ENCODE measurements at regions not wholly inside any gene's neighbourhood (a gene's known extent, or its start where the extent isn't known, plus 50 kb on each side); places are given as distances from the start of the nearest gene placed in this dataset.

- no peak overlapping the region for H3K4me3 ChIP-seq (ENCODE audit: low read depth, low read length)
- no peak for DNase-seq (ENCODE audit: low read depth)
- TF ChIP-seq, protein P1, sequence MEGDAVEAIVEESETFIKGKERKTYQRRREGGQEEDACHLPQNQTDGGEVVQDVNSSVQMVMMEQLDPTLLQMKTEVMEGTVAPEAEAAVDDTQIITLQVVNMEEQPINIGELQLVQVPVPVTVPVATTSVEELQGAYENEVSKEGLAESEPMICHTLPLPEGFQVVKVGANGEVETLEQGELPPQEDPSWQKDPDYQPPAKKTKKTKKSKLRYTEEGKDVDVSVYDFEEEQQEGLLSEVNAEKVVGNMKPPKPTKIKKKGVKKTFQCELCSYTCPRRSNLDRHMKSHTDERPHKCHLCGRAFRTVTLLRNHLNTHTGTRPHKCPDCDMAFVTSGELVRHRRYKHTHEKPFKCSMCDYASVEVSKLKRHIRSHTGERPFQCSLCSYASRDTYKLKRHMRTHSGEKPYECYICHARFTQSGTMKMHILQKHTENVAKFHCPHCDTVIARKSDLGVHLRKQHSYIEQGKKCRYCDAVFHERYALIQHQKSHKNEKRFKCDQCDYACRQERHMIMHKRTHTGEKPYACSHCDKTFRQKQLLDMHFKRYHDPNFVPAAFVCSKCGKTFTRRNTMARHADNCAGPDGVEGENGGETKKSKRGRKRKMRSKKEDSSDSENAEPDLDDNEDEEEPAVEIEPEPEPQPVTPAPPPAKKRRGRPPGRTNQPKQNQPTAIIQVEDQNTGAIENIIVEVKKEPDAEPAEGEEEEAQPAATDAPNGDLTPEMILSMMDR (IDR thresholded peaks at IDR 0.05; ENCODE audit: insufficient read depth, low read depth, low read length, missing control alignments) = no peak
These were observed 203.8 kb upstream of the FAM3C start for GRCh38 chr7:121599887-121600286.

DNA sequence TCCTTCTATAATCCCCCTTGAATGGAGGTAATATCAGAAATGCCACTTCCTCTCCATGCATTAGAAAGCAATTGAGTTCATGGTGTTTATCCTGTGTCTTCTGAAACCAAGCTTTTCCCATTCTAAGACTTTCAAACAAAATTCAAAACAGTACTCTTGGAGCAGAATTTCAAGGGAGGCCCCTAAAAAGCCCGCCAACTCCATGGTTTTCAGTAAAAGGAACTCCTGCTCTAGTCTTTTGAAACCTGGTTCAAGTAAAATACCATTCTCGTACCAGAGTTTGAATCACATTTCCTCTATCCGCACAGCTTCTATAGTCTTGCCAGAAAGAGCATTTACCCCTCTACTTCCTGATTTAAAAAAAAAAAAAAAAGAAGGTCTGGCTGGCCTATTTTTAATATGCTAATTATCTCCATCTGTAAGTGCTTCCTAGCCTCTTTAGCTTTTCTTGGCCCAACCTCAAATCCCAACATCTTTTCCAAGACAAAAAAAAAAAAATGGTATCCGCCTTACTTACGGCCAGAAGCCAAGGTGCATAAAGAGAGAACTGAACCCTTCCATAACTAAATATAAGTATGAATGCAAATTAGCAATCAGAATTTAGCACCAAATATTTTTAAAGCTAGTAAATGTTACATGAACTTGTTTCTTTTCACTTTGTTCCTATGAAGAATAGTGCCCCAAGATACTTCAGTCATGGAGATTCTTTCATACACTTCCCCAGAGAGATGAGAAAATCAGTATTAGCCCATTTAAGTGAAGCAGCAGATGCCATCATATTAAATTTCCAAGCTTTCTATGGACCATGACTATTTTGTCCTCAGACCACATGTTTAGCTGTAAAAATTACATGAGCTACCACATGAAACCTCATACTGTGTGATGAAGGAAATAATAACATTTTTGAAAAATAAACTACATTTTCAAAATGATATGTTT lies 199.9 kb upstream of the FAM3C start:
- DNase-seq (ENCODE audit: low read depth) = no peak
- TF ChIP-seq, protein P1 (IDR thresholded peaks at IDR 0.05; ENCODE audit: insufficient read depth, low read depth, low read length, missing control alignments) = no peak
- H3K4me3 ChIP-seq (ENCODE audit: low read depth, low read length) = no peak overlapping the region

DNA sequence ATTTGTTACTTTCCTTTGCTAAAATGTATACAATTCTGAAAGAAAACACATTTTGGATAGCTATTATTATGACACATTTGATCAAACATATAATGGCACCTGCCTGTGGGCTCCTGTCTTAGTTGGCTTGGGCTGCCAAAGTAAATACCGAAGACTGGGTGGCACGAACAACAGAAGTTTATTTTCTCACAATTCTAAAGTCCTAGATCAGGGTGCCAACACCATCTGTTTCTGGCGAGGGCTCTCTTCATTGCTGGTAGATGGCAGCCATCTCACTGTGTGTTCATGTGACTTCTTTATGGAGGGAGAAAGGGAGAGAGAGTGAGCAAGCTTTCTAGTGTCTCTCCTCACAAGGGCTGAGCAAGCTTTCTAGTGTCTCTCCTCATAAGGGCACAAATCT lies 195.8 kb upstream of the FAM3C start:
- DNase-seq (ENCODE audit: low read depth) = no peak
- TF ChIP-seq, protein P1 (IDR thresholded peaks at IDR 0.05; ENCODE audit: insufficient read depth, low read depth, low read length, missing control alignments) = no peak
- H3K4me3 ChIP-seq (ENCODE audit: low read depth, low read length) = no peak overlapping the region

DNA sequence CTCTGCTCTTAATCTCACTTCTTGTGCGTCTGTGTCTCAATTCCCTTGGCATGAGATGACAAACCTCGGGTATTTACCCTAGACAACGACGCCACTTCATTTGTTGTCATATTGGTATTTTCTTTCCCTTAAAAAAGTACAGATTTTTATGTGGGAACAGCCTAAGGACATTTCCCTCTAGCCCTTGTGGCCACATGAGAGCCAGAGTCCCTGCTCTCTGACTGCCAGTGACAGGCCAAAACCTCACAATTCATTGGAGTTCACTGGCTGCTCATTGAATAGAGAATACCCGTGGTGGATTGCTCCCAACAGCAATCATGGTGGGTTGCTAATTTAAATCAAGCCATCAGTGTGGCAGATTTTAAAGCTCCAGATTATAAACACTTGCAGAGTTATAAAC lies 191.3 kb upstream of the FAM3C start:
- TF ChIP-seq, protein P1 (IDR thresholded peaks at IDR 0.05; ENCODE audit: insufficient read depth, low read depth, low read length, missing control alignments) = no peak
- DNase-seq (ENCODE audit: low read depth) = no peak
- no peak overlapping the region for H3K4me3 ChIP-seq (ENCODE audit: low read depth, low read length)

DNA sequence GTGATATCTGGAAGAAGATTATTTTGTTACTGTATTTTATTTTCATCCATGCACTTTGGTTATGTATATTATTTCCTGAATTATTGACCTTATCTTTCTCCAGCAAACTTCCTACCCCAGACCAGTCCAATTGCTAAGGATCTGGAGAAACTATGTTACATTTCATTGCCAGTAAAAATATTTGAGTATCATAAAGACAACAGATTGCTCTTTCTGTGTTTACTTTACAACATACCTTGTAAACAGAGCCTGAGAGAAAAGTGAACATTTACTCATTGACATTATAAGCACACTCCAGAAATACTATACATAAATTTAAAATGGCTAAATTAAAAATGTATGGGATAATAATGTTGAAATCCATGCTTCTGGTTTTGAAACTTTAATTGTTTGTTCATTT lies 186.2 kb upstream of the FAM3C start:
- TF ChIP-seq, protein P1 (IDR thresholded peaks at IDR 0.05; ENCODE audit: insufficient read depth, low read depth, low read length, missing control alignments) = no peak
- no peak overlapping the region for H3K4me3 ChIP-seq (ENCODE audit: low read depth, low read length)
- no peak for DNase-seq (ENCODE audit: low read depth)

- TF ChIP-seq, protein P1 (IDR thresholded peaks at IDR 0.05; ENCODE audit: insufficient read depth, low read depth, low read length, missing control alignments) = no peak
- DNase-seq (ENCODE audit: low read depth) = no peak
- H3K4me3 ChIP-seq (ENCODE audit: low read depth, low read length) = no peak overlapping the region
These were observed 183.5 kb upstream of the FAM3C start for GRCh38 chr7:121579639-121580038.

Measured in GM12865 (cell line).